ENCODE measurements at regions not wholly inside any gene's neighbourhood (a gene's known extent, or its start where the extent isn't known, plus 50 kb on each side); places are given as distances from the start of the nearest gene placed in this dataset.

GRCh38 chr4:12165616-12166015 lies 736.9 kb upstream of the HS3ST1 start:
- Histone ChIP-seq H3K27me3 (replicated peaks; ENCODE audit: control insufficient read depth, insufficient read depth, low read length, poor library complexity, severe bottlenecking) (no peaks in the 10 kb centered on the region), H3K36me3 (ENCODE audit: control insufficient read depth, insufficient read depth, low read length) (no peaks in the 10 kb centered on the region), H3K4me3 (ENCODE audit: insufficient read depth, low read depth, low read length, poor library complexity, severe bottlenecking) (no peak overlapping the region), H3K9me3 (ENCODE audit: control insufficient read depth, low read length) (no peaks in the 10 kb centered on the region), H3K4me1 (ENCODE audit: control insufficient read depth, insufficient read depth, low read length, poor library complexity, severe bottlenecking) (no peaks in the 10 kb centered on the region), H3K27ac (ENCODE audit: insufficient read depth, low read length, poor library complexity, severe bottlenecking) (no peak overlapping the region)
- DNase-seq = no peak

GRCh38 chr4:12146339-12146738 lies 717.6 kb upstream of the HS3ST1 start:
- no peak overlapping the region for H3K4me3 ChIP-seq (ENCODE audit: insufficient read depth, low read depth, low read length, poor library complexity, severe bottlenecking)
- DNase-seq = no peak
- no peak overlapping the region for H3K27ac ChIP-seq (ENCODE audit: insufficient read depth, low read length, poor library complexity, severe bottlenecking)
- H3K4me1 ChIP-seq (ENCODE audit: control insufficient read depth, insufficient read depth, low read length, poor library complexity, severe bottlenecking) = no peaks in the 10 kb centered on the region
- H3K9me3 ChIP-seq (ENCODE audit: control insufficient read depth, low read length) = no peaks in the 10 kb centered on the region
- H3K27me3 ChIP-seq (replicated peaks; ENCODE audit: control insufficient read depth, insufficient read depth, low read length, poor library complexity, severe bottlenecking) = no peaks in the 10 kb centered on the region
- no peaks in the 10 kb centered on the region for H3K36me3 ChIP-seq (ENCODE audit: control insufficient read depth, insufficient read depth, low read length)

GRCh38 chr4:12145768-12146167 lies 717.1 kb upstream of the HS3ST1 start:
- H3K27ac ChIP-seq (ENCODE audit: insufficient read depth, low read length, poor library complexity, severe bottlenecking) = no peak overlapping the region
- no peaks in the 10 kb centered on the region for H3K9me3 ChIP-seq (ENCODE audit: control insufficient read depth, low read length)
- H3K36me3 ChIP-seq (ENCODE audit: control insufficient read depth, insufficient read depth, low read length) = no peaks in the 10 kb centered on the region
- DNase-seq = no peak
- H3K4me1 ChIP-seq (ENCODE audit: control insufficient read depth, insufficient read depth, low read length, poor library complexity, severe bottlenecking) = no peaks in the 10 kb centered on the region
- H3K27me3 ChIP-seq (replicated peaks; ENCODE audit: control insufficient read depth, insufficient read depth, low read length, poor library complexity, severe bottlenecking) = no peaks in the 10 kb centered on the region
- no peak overlapping the region for H3K4me3 ChIP-seq (ENCODE audit: insufficient read depth, low read depth, low read length, poor library complexity, severe bottlenecking)

GRCh38 chr4:12145106-12145505 lies 716.4 kb upstream of the HS3ST1 start:
- Histone ChIP-seq H3K4me3 (ENCODE audit: insufficient read depth, low read depth, low read length, poor library complexity, severe bottlenecking) (no peak overlapping the region), H3K27ac (ENCODE audit: insufficient read depth, low read length, poor library complexity, severe bottlenecking) (no peak overlapping the region), H3K9me3 (ENCODE audit: control insufficient read depth, low read length) (no peaks in the 10 kb centered on the region), H3K27me3 (replicated peaks; ENCODE audit: control insufficient read depth, insufficient read depth, low read length, poor library complexity, severe bottlenecking) (no peaks in the 10 kb centered on the region), H3K4me1 (ENCODE audit: control insufficient read depth, insufficient read depth, low read length, poor library complexity, severe bottlenecking) (no peaks in the 10 kb centered on the region), H3K36me3 (ENCODE audit: control insufficient read depth, insufficient read depth, low read length) (no peaks in the 10 kb centered on the region)
- no peak for DNase-seq

- no peak for DNase-seq
- no peak overlapping the region for H3K4me3 ChIP-seq (ENCODE audit: insufficient read depth, low read depth, low read length, poor library complexity, severe bottlenecking)
- no peak overlapping the region for H3K27ac ChIP-seq (ENCODE audit: insufficient read depth, low read length, poor library complexity, severe bottlenecking)
- no peaks in the 10 kb centered on the region for H3K9me3 ChIP-seq (ENCODE audit: control insufficient read depth, low read length)
- H3K27me3 ChIP-seq (replicated peaks; ENCODE audit: control insufficient read depth, insufficient read depth, low read length, poor library complexity, severe bottlenecking) = no peaks in the 10 kb centered on the region
- H3K4me1 ChIP-seq (ENCODE audit: control insufficient read depth, insufficient read depth, low read length, poor library complexity, severe bottlenecking) = no peaks in the 10 kb centered on the region
- H3K36me3 ChIP-seq (ENCODE audit: control insufficient read depth, insufficient read depth, low read length) = no peaks in the 10 kb centered on the region
Measured at GRCh38 chr4:12144051-12144450, 715.4 kb upstream of the HS3ST1 start.

- no peaks in the 10 kb centered on the region for H3K9me3 ChIP-seq (ENCODE audit: control insufficient read depth, low read length)
- H3K4me3 ChIP-seq (ENCODE audit: insufficient read depth, low read depth, low read length, poor library complexity, severe bottlenecking) = no peak overlapping the region
- no peak overlapping the region for H3K27ac ChIP-seq (ENCODE audit: insufficient read depth, low read length, poor library complexity, severe bottlenecking)
- no peak for DNase-seq
- no peaks in the 10 kb centered on the region for H3K4me1 ChIP-seq (ENCODE audit: control insufficient read depth, insufficient read depth, low read length, poor library complexity, severe bottlenecking)
- no peaks in the 10 kb centered on the region for H3K27me3 ChIP-seq (replicated peaks; ENCODE audit: control insufficient read depth, insufficient read depth, low read length, poor library complexity, severe bottlenecking)
- no peaks in the 10 kb centered on the region for H3K36me3 ChIP-seq (ENCODE audit: control insufficient read depth, insufficient read depth, low read length)
Measured at GRCh38 chr4:12140864-12141263, 712.2 kb upstream of the HS3ST1 start.

- no peaks in the 10 kb centered on the region for H3K4me1 ChIP-seq (ENCODE audit: control insufficient read depth, insufficient read depth, low read length, poor library complexity, severe bottlenecking)
- H3K27ac ChIP-seq (ENCODE audit: insufficient read depth, low read length, poor library complexity, severe bottlenecking) = no peak overlapping the region
- H3K4me3 ChIP-seq (ENCODE audit: insufficient read depth, low read depth, low read length, poor library complexity, severe bottlenecking) = no peak overlapping the region
- no peaks in the 10 kb centered on the region for H3K27me3 ChIP-seq (replicated peaks; ENCODE audit: control insufficient read depth, insufficient read depth, low read length, poor library complexity, severe bottlenecking)
- no peaks in the 10 kb centered on the region for H3K36me3 ChIP-seq (ENCODE audit: control insufficient read depth, insufficient read depth, low read length)
- no peak for DNase-seq
- no peaks in the 10 kb centered on the region for H3K9me3 ChIP-seq (ENCODE audit: control insufficient read depth, low read length)
Measured at GRCh38 chr4:12139296-12139695, 710.6 kb upstream of the HS3ST1 start.

- Histone ChIP-seq H3K9me3 (ENCODE audit: control insufficient read depth, low read length) (no peaks in the 10 kb centered on the region), H3K27me3 (replicated peaks; ENCODE audit: control insufficient read depth, insufficient read depth, low read length, poor library complexity, severe bottlenecking) (no peaks in the 10 kb centered on the region), H3K36me3 (ENCODE audit: control insufficient read depth, insufficient read depth, low read length) (no peaks in the 10 kb centered on the region), H3K27ac (ENCODE audit: insufficient read depth, low read length, poor library complexity, severe bottlenecking) (no peak overlapping the region), H3K4me3 (ENCODE audit: insufficient read depth, low read depth, low read length, poor library complexity, severe bottlenecking) (no peak overlapping the region), H3K4me1 (ENCODE audit: control insufficient read depth, insufficient read depth, low read length, poor library complexity, severe bottlenecking) (no peaks in the 10 kb centered on the region)
- DNase-seq = no peak
Measured at GRCh38 chr4:12138488-12138887, 709.8 kb upstream of the HS3ST1 start.

GRCh38 chr4:12137575-12137974 lies 708.9 kb upstream of the HS3ST1 start:
- Histone ChIP-seq H3K27me3 (replicated peaks; ENCODE audit: control insufficient read depth, insufficient read depth, low read length, poor library complexity, severe bottlenecking) (no peaks in the 10 kb centered on the region), H3K9me3 (ENCODE audit: control insufficient read depth, low read length) (no peaks in the 10 kb centered on the region), H3K4me1 (ENCODE audit: control insufficient read depth, insufficient read depth, low read length, poor library complexity, severe bottlenecking) (no peaks in the 10 kb centered on the region), H3K27ac (ENCODE audit: insufficient read depth, low read length, poor library complexity, severe bottlenecking) (no peak overlapping the region), H3K4me3 (ENCODE audit: insufficient read depth, low read depth, low read length, poor library complexity, severe bottlenecking) (no peak overlapping the region), H3K36me3 (ENCODE audit: control insufficient read depth, insufficient read depth, low read length) (no peaks in the 10 kb centered on the region)
- no peak for DNase-seq

- Histone ChIP-seq H3K4me3 (ENCODE audit: insufficient read depth, low read depth, low read length, poor library complexity, severe bottlenecking) (no peak overlapping the region), H3K27me3 (replicated peaks; ENCODE audit: control insufficient read depth, insufficient read depth, low read length, poor library complexity, severe bottlenecking) (no peaks in the 10 kb centered on the region), H3K9me3 (ENCODE audit: control insufficient read depth, low read length) (no peaks in the 10 kb centered on the region), H3K27ac (ENCODE audit: insufficient read depth, low read length, poor library complexity, severe bottlenecking) (no peak overlapping the region), H3K36me3 (ENCODE audit: control insufficient read depth, insufficient read depth, low read length) (no peaks in the 10 kb centered on the region), H3K4me1 (ENCODE audit: control insufficient read depth, insufficient read depth, low read length, poor library complexity, severe bottlenecking) (no peaks in the 10 kb centered on the region)
- DNase-seq = no peak
Measured at GRCh38 chr4:12126474-12126873, 697.8 kb upstream of the HS3ST1 start.

- no peak overlapping the region for H3K27ac ChIP-seq (ENCODE audit: insufficient read depth, low read length, poor library complexity, severe bottlenecking)
- H3K4me1 ChIP-seq (ENCODE audit: control insufficient read depth, insufficient read depth, low read length, poor library complexity, severe bottlenecking) = no peaks in the 10 kb centered on the region
- no peaks in the 10 kb centered on the region for H3K36me3 ChIP-seq (ENCODE audit: control insufficient read depth, insufficient read depth, low read length)
- H3K27me3 ChIP-seq (replicated peaks; ENCODE audit: control insufficient read depth, insufficient read depth, low read length, poor library complexity, severe bottlenecking) = no peaks in the 10 kb centered on the region
- DNase-seq = no peak
- no peak overlapping the region for H3K4me3 ChIP-seq (ENCODE audit: insufficient read depth, low read depth, low read length, poor library complexity, severe bottlenecking)
- H3K9me3 ChIP-seq (ENCODE audit: control insufficient read depth, low read length) = no peaks in the 10 kb centered on the region
Measured at GRCh38 chr4:12124138-12124537, 695.4 kb upstream of the HS3ST1 start.

All from effector memory CD4-positive, alpha-beta T cell (primary cell).